MM.1S (cell line): ENCODE measurements at regions not wholly inside any gene's neighbourhood (a gene's known extent, or its start where the extent isn't known, plus 50 kb on each side); places are given as distances from the start of the nearest gene placed in this dataset.

Source experiments
- EZH2 ChIP-seq: fragments of 300-600 bp; sonication (generic); optimal IDR thresholded peaks from 2 replicates; pipeline ENCODE3; 2017; ENCODE audit warnings: low read depth, mild to moderate bottlenecking, antibody characterized with exemption, low read length, mixed read lengths
- EZH2phosphoT487 ChIP-seq: fragments of 300-600 bp; sonication (generic); IDR thresholded peaks from 2 replicates; pipeline ENCODE4 v1.6.1; 2018; ENCODE audit warnings: antibody characterized with exemption, low read length
- TF ChIP-seq, protein P1 (sequence below): fragments of 300-600 bp; sonication (generic); IDR thresholded peaks from 2 replicates; pipeline ENCODE4 v1.5.1; 2016; ENCODE audit warnings: antibody characterized with exemption, low read length, mixed read lengths

DNA sequence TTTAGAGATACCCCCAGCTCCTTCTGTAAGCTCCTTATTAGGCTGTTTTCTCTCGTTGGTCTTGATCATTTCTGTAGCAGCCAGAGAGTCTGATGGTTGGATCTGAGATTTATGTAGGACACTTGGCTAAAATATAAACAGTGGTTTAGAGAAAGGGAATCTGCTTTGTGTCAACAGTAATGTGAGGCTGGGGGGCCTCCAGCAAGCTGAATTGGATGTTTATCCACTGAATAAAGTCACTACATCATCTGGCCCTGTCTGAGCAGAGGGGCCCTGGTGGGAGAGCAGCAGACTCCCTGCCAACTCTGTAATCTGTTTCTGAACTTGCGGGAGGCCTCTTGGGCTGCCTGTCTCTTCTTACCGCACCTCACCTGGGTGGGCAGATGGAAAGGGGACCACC, 328.5 kb upstream of the PLET1 start:
- TF ChIP-seq, protein P1, sequence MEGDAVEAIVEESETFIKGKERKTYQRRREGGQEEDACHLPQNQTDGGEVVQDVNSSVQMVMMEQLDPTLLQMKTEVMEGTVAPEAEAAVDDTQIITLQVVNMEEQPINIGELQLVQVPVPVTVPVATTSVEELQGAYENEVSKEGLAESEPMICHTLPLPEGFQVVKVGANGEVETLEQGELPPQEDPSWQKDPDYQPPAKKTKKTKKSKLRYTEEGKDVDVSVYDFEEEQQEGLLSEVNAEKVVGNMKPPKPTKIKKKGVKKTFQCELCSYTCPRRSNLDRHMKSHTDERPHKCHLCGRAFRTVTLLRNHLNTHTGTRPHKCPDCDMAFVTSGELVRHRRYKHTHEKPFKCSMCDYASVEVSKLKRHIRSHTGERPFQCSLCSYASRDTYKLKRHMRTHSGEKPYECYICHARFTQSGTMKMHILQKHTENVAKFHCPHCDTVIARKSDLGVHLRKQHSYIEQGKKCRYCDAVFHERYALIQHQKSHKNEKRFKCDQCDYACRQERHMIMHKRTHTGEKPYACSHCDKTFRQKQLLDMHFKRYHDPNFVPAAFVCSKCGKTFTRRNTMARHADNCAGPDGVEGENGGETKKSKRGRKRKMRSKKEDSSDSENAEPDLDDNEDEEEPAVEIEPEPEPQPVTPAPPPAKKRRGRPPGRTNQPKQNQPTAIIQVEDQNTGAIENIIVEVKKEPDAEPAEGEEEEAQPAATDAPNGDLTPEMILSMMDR: no peak
- TF ChIP-seq EZH2phosphoT487 (no peak), EZH2 (no peak)
